SU-DHL-6 (cell line): ENCODE measurements at regions not wholly inside any gene's neighbourhood (a gene's known extent, or its start where the extent isn't known, plus 50 kb on each side); places are given as distances from the start of the nearest gene placed in this dataset.

Experiments
- H2AFZ ChIP-seq: fragments of 200-600 bp; sonication (generic); 2 replicates; pipeline ENCODE4 v1.6.1; 2014; ENCODE audit warnings: low read depth, mild to moderate bottlenecking, moderate library complexity, mixed read lengths, antibody characterized with exemption, low read length; ENCODE audit not compliant: severe bottlenecking
- H3F3A ChIP-seq: fragments of 200-600 bp; shearing (Covaris generic); 2 replicates; pipeline ENCODE4 v1.6.0; 2016; ENCODE audit warnings: antibody characterized with exemption, mild to moderate bottlenecking; ENCODE audit not compliant: insufficient read depth
- H3K27ac ChIP-seq: fragments of 200-600 bp; sonication (generic); 2 replicates; pipeline ENCODE4 v1.5.1; 2016; ENCODE audit warnings: low read depth, mild to moderate bottlenecking, low read length, moderate library complexity, mixed read lengths
- H3K27me3 ChIP-seq: fragments of 200-600 bp; sonication (generic), shearing (Covaris generic); 2 replicates; pipeline ENCODE4 v1.6.0; 2014; ENCODE audit warnings: mild to moderate bottlenecking, low read length
- H3K36me3 ChIP-seq: fragments of 200-600 bp; sonication (generic); 2 replicates; pipeline ENCODE4 v1.6.1; 2014; ENCODE audit warnings: mild to moderate bottlenecking, low read length, mixed read lengths
- H3K4me2 ChIP-seq: fragments of 300-600, 200-600 bp; shearing (Covaris generic), sonication (generic); 2 replicates; pipeline ENCODE4 v1.6.0; 2014; ENCODE audit warnings: low read length, low read depth, mild to moderate bottlenecking; ENCODE audit not compliant: poor library complexity, severe bottlenecking
- H3K4me3 ChIP-seq: fragments of 200-600 bp; sonication (generic); 2 replicates; pipeline ENCODE4 v1.5.1; 2014; ENCODE audit warnings: antibody characterized with exemption, low read length, mild to moderate bottlenecking, mixed read lengths; ENCODE audit not compliant: insufficient read depth, poor library complexity, severe bottlenecking
- H3K79me2 ChIP-seq: fragments of 200-600 bp; sonication (generic); 2 replicates; pipeline ENCODE4 v1.6.1; 2014; ENCODE audit warnings: mild to moderate bottlenecking, low read length, moderate library complexity; ENCODE audit not compliant: insufficient read depth
- H3K9ac ChIP-seq: fragments of 200-600 bp; sonication (generic); 2 replicates; pipeline ENCODE4 v1.7.0; 2014; ENCODE audit warnings: mild to moderate bottlenecking, low read length
- H3K9me2 ChIP-seq: fragments of 200-600 bp; sonication (generic); replicated peaks from 2 replicates; pipeline ENCODE4 v1.6.1; 2014; ENCODE audit warnings: low read length; ENCODE audit not compliant: insufficient read depth
- H3K9me3 ChIP-seq: fragments of 200-600 bp; sonication (generic); 2 replicates; pipeline ENCODE4 v1.6.1; 2014; ENCODE audit warnings: low read length, mixed read lengths; ENCODE audit not compliant: insufficient read depth
- H4K20me1 ChIP-seq: fragments of 200-600 bp; sonication (generic); 2 replicates; pipeline ENCODE4 v1.6.1; 2014; ENCODE audit warnings: low read depth, mild to moderate bottlenecking, antibody characterized with exemption, low read length, moderate library complexity, mixed read lengths
- EZH2phosphoT487 ChIP-seq: fragments of 200-600 bp; sonication (generic), shearing (Covaris generic); conservative IDR thresholded peaks from 2 replicates; pipeline ENCODE4 v1.6.1; 2018; ENCODE audit warnings: mild to moderate bottlenecking, antibody characterized with exemption, low read length, moderate library complexity, mixed read lengths
- TF ChIP-seq, protein P1 (sequence below): fragments of 200-600 bp; sonication (generic); IDR thresholded peaks from one replicate; pipeline ENCODE4 v1.5.1; 2017; ENCODE audit warnings: antibody characterized with exemption, mild to moderate bottlenecking, low read length, moderate library complexity; ENCODE audit not compliant: insufficient read depth, poor library complexity, severe bottlenecking

- no peak for TF ChIP-seq EZH2phosphoT487
- TF ChIP-seq, protein P1, sequence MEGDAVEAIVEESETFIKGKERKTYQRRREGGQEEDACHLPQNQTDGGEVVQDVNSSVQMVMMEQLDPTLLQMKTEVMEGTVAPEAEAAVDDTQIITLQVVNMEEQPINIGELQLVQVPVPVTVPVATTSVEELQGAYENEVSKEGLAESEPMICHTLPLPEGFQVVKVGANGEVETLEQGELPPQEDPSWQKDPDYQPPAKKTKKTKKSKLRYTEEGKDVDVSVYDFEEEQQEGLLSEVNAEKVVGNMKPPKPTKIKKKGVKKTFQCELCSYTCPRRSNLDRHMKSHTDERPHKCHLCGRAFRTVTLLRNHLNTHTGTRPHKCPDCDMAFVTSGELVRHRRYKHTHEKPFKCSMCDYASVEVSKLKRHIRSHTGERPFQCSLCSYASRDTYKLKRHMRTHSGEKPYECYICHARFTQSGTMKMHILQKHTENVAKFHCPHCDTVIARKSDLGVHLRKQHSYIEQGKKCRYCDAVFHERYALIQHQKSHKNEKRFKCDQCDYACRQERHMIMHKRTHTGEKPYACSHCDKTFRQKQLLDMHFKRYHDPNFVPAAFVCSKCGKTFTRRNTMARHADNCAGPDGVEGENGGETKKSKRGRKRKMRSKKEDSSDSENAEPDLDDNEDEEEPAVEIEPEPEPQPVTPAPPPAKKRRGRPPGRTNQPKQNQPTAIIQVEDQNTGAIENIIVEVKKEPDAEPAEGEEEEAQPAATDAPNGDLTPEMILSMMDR: no peak
- no peak overlapping the region for H3K4me3 ChIP-seq
- no peaks in the 10 kb centered on the region for H3K9me3 ChIP-seq
- H3K79me2 ChIP-seq: no peaks in the 10 kb centered on the region
- no peaks in the 10 kb centered on the region for H4K20me1 ChIP-seq
- no peaks in the 10 kb centered on the region for H3K27me3 ChIP-seq
- H3K36me3 ChIP-seq: no peaks in the 10 kb centered on the region
- no peak overlapping the region for H3K27ac ChIP-seq
- H2AFZ ChIP-seq: no peak overlapping the region
- H3K4me2 ChIP-seq: no peak overlapping the region
- H3F3A ChIP-seq: no peaks in the 10 kb centered on the region
- H3K9ac ChIP-seq: no peak overlapping the region
- H3K9me2 ChIP-seq: no peaks in the 10 kb centered on the region
Observed at GRCh38 chr1:83023212-83023611, 975.7 kb downstream of the TTLL7 start.

DNA sequence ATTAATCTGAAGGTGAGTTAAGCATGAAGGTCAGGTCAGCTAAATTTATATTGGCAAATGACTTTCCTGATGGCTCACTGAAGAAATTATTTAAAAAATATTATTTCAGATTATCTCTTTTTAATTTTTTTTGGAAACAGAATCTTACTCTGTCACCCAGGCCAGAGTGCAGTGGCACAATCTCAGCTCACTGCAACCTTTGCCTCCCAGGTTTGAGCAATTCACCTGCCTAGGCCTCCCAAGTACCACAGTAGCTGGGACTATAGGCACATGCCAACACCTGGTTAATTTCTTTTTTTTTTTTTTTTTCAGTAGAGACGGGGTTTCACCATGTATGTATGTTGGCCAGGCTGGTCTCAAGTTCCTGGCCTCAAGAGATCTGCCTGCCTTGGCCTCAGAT is 976.7 kb downstream of the TTLL7 start:
- TF ChIP-seq, protein P1: no peak
- no peak for TF ChIP-seq EZH2phosphoT487
- Histone ChIP-seq H2AFZ (no peak overlapping the region), H3K9me3 (no peaks in the 10 kb centered on the region), H3K36me3 (no peaks in the 10 kb centered on the region), H3K27ac (no peak overlapping the region), H3K9ac (no peak overlapping the region), H3K4me3 (no peak overlapping the region), H3F3A (no peaks in the 10 kb centered on the region), H3K9me2 (no peaks in the 10 kb centered on the region), H3K79me2 (no peaks in the 10 kb centered on the region), H3K27me3 (no peaks in the 10 kb centered on the region), H3K4me2 (no peak overlapping the region), H4K20me1 (no peaks in the 10 kb centered on the region)

GRCh38 chr1:83017701-83018100 is 981.2 kb downstream of the TTLL7 start:
- H3F3A ChIP-seq: no peaks in the 10 kb centered on the region
- H3K9me2 ChIP-seq: no peaks in the 10 kb centered on the region
- no peaks in the 10 kb centered on the region for H3K27me3 ChIP-seq
- H3K9ac ChIP-seq: no peak overlapping the region
- H3K27ac ChIP-seq: no peak overlapping the region
- no peaks in the 10 kb centered on the region for H3K9me3 ChIP-seq
- H3K79me2 ChIP-seq: no peaks in the 10 kb centered on the region
- no peak overlapping the region for H3K4me3 ChIP-seq
- H4K20me1 ChIP-seq: no peaks in the 10 kb centered on the region
- no peak overlapping the region for H3K4me2 ChIP-seq
- no peak overlapping the region for H2AFZ ChIP-seq
- H3K36me3 ChIP-seq: no peaks in the 10 kb centered on the region
- TF ChIP-seq, protein P1: no peak
- TF ChIP-seq EZH2phosphoT487: no peak

DNA sequence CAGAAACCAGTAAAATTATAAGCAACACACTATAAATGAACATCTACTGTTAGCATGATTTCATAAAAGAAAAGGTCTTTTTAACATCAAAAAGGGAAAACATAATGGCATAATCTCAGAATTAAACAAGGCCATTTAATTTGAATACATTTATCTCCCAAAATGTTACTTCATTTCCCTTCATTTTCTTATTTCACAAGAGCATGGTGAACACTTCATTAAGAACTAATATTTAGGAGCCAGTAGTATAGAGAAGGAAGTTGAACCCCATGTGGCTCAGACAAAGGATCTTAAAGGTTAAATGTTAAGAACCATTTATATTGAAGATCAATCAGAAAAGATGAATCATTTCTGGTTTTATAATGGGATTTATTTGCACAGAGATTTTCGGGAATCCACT is 981.7 kb downstream of the TTLL7 start:
- Histone ChIP-seq H4K20me1 (no peaks in the 10 kb centered on the region), H3F3A (no peaks in the 10 kb centered on the region), H3K27me3 (no peaks in the 10 kb centered on the region), H3K9ac (no peak overlapping the region), H3K9me3 (no peaks in the 10 kb centered on the region), H3K27ac (no peak overlapping the region), H2AFZ (no peak overlapping the region), H3K4me3 (no peak overlapping the region), H3K79me2 (no peaks in the 10 kb centered on the region), H3K4me2 (no peak overlapping the region), H3K9me2 (no peaks in the 10 kb centered on the region), H3K36me3 (no peaks in the 10 kb centered on the region)
- TF ChIP-seq EZH2phosphoT487: no peak
- TF ChIP-seq, protein P1: no peak
